ENCODE measurements at regions not wholly inside any gene's neighbourhood (a gene's known extent, or its start where the extent isn't known, plus 50 kb on each side); places are given as distances from the start of the nearest gene placed in this dataset.

- Mint-ChIP-seq H3K27me3 (ENCODE audit: low read depth) (no peaks in the 10 kb centered on the region), H3K36me3 (ENCODE audit: low read depth) (no peaks in the 10 kb centered on the region), H3K9me3 (no peaks in the 10 kb centered on the region), H3K27ac (no peak overlapping the region), H3K4me3 (no peak overlapping the region), H3K4me1 (ENCODE audit: low read depth) (no peaks in the 10 kb centered on the region)
- DNase-seq (ENCODE audit: low spot score) = no peak
Observed at GRCh38 chr1:56442290-56442877, 137.0 kb downstream of the PLPP3 start.

GRCh38 chr1:56441601-56442000, 137.8 kb downstream of the PLPP3 start:
- no peaks in the 10 kb centered on the region for H3K36me3 Mint-ChIP-seq (ENCODE audit: low read depth)
- H3K27ac Mint-ChIP-seq = no peak overlapping the region

GRCh38 chr1:56439610-56440264, 139.6 kb downstream of the PLPP3 start:
- Mint-ChIP-seq H3K4me1 (ENCODE audit: low read depth) (no peaks in the 10 kb centered on the region), H3K36me3 (ENCODE audit: low read depth) (no peaks in the 10 kb centered on the region), H3K27me3 (ENCODE audit: low read depth) (no peaks in the 10 kb centered on the region), H3K9me3 (no peaks in the 10 kb centered on the region), H3K27ac (no peak overlapping the region), H3K4me3 (no peak overlapping the region)
- no peak for DNase-seq (ENCODE audit: low spot score)

More at GRCh38 chr1:56441601-56442000, 137.8 kb downstream of the PLPP3 start:
- Mint-ChIP-seq H3K9me3 (no peaks in the 10 kb centered on the region), H3K4me3 (no peak overlapping the region), H3K4me1 (ENCODE audit: low read depth) (no peaks in the 10 kb centered on the region), H3K27me3 (ENCODE audit: low read depth) (no peaks in the 10 kb centered on the region)
- DNase-seq (ENCODE audit: low spot score) = no peak

GRCh38 chr1:56438901-56439551, 140.3 kb downstream of the PLPP3 start:
- no peak overlapping the region for H3K27ac Mint-ChIP-seq
- no peaks in the 10 kb centered on the region for H3K27me3 Mint-ChIP-seq (ENCODE audit: low read depth)
- H3K9me3 Mint-ChIP-seq = no peaks in the 10 kb centered on the region
- no peak for DNase-seq (ENCODE audit: low spot score)
- no peak overlapping the region for H3K4me3 Mint-ChIP-seq
- H3K4me1 Mint-ChIP-seq (ENCODE audit: low read depth) = no peaks in the 10 kb centered on the region
- H3K36me3 Mint-ChIP-seq (ENCODE audit: low read depth) = no peaks in the 10 kb centered on the region

GRCh38 chr1:56437959-56438358, 141.4 kb downstream of the PLPP3 start:
- no peak overlapping the region for H3K4me3 Mint-ChIP-seq
- no peak overlapping the region for H3K27ac Mint-ChIP-seq
- H3K4me1 Mint-ChIP-seq (ENCODE audit: low read depth) = no peaks in the 10 kb centered on the region
- H3K27me3 Mint-ChIP-seq (ENCODE audit: low read depth) = no peaks in the 10 kb centered on the region
- no peaks in the 10 kb centered on the region for H3K36me3 Mint-ChIP-seq (ENCODE audit: low read depth)
- no peaks in the 10 kb centered on the region for H3K9me3 Mint-ChIP-seq
- DNase-seq (ENCODE audit: low spot score) = no peak

GRCh38 chr1:56436912-56437417, 142.4 kb downstream of the PLPP3 start:
- Mint-ChIP-seq H3K27ac (no peak overlapping the region), H3K4me3 (no peak overlapping the region), H3K27me3 (ENCODE audit: low read depth) (no peaks in the 10 kb centered on the region), H3K9me3 (no peaks in the 10 kb centered on the region), H3K36me3 (ENCODE audit: low read depth) (no peaks in the 10 kb centered on the region), H3K4me1 (ENCODE audit: low read depth) (no peaks in the 10 kb centered on the region)
- DNase-seq (ENCODE audit: low spot score) = no peak

GRCh38 chr1:56436296-56436695, 143.1 kb downstream of the PLPP3 start:
- Mint-ChIP-seq H3K4me1 (ENCODE audit: low read depth) (no peaks in the 10 kb centered on the region), H3K27me3 (ENCODE audit: low read depth) (no peaks in the 10 kb centered on the region), H3K4me3 (no peak overlapping the region), H3K27ac (no peak overlapping the region), H3K36me3 (ENCODE audit: low read depth) (no peaks in the 10 kb centered on the region), H3K9me3 (no peaks in the 10 kb centered on the region)
- DNase-seq (ENCODE audit: low spot score) = no peak

GRCh38 chr1:56435434-56436262, 143.7 kb downstream of the PLPP3 start:
- H3K4me3 Mint-ChIP-seq = no peak overlapping the region
- DNase-seq (ENCODE audit: low spot score) = no peak
- H3K9me3 Mint-ChIP-seq = no peaks in the 10 kb centered on the region
- no peaks in the 10 kb centered on the region for H3K36me3 Mint-ChIP-seq (ENCODE audit: low read depth)
- no peaks in the 10 kb centered on the region for H3K27me3 Mint-ChIP-seq (ENCODE audit: low read depth)
- no peak overlapping the region for H3K27ac Mint-ChIP-seq
- no peaks in the 10 kb centered on the region for H3K4me1 Mint-ChIP-seq (ENCODE audit: low read depth)

- no peak overlapping the region for H3K27ac Mint-ChIP-seq
- no peak overlapping the region for H3K4me3 Mint-ChIP-seq
- no peaks in the 10 kb centered on the region for H3K9me3 Mint-ChIP-seq
- DNase-seq (ENCODE audit: low spot score) = no peak
- no peaks in the 10 kb centered on the region for H3K4me1 Mint-ChIP-seq (ENCODE audit: low read depth)
- H3K27me3 Mint-ChIP-seq (ENCODE audit: low read depth) = no peaks in the 10 kb centered on the region
- no peaks in the 10 kb centered on the region for H3K36me3 Mint-ChIP-seq (ENCODE audit: low read depth)
Observed at GRCh38 chr1:56434740-56435139, 144.6 kb downstream of the PLPP3 start.

- Mint-ChIP-seq H3K4me1 (ENCODE audit: low read depth) (no peaks in the 10 kb centered on the region), H3K27ac (no peak overlapping the region), H3K9me3 (no peaks in the 10 kb centered on the region), H3K36me3 (ENCODE audit: low read depth) (no peaks in the 10 kb centered on the region), H3K27me3 (ENCODE audit: low read depth) (no peaks in the 10 kb centered on the region), H3K4me3 (no peak overlapping the region)
- DNase-seq (ENCODE audit: low spot score) = no peak
Observed at GRCh38 chr1:56434025-56434424, 145.3 kb downstream of the PLPP3 start.

- no peaks in the 10 kb centered on the region for H3K27me3 Mint-ChIP-seq (ENCODE audit: low read depth)
- no peaks in the 10 kb centered on the region for H3K9me3 Mint-ChIP-seq
- H3K4me3 Mint-ChIP-seq = no peak overlapping the region
- H3K36me3 Mint-ChIP-seq (ENCODE audit: low read depth) = no peaks in the 10 kb centered on the region
- no peak for DNase-seq (ENCODE audit: low spot score)
- H3K4me1 Mint-ChIP-seq (ENCODE audit: low read depth) = no peaks in the 10 kb centered on the region
- H3K27ac Mint-ChIP-seq = no peak overlapping the region
Observed at GRCh38 chr1:56433056-56433577, 146.2 kb downstream of the PLPP3 start.

GRCh38 chr1:56432166-56432971, 147.0 kb downstream of the PLPP3 start:
- H3K27ac Mint-ChIP-seq = no peak overlapping the region
- H3K9me3 Mint-ChIP-seq = no peaks in the 10 kb centered on the region
- H3K4me1 Mint-ChIP-seq (ENCODE audit: low read depth) = no peaks in the 10 kb centered on the region
- H3K36me3 Mint-ChIP-seq (ENCODE audit: low read depth) = no peaks in the 10 kb centered on the region
- DNase-seq (ENCODE audit: low spot score) = no peak
- H3K27me3 Mint-ChIP-seq (ENCODE audit: low read depth) = no peaks in the 10 kb centered on the region
- no peak overlapping the region for H3K4me3 Mint-ChIP-seq

- no peak for DNase-seq (ENCODE audit: low spot score)
- Mint-ChIP-seq H3K27ac (no peak overlapping the region), H3K4me1 (ENCODE audit: low read depth) (no peaks in the 10 kb centered on the region), H3K36me3 (ENCODE audit: low read depth) (no peaks in the 10 kb centered on the region), H3K4me3 (no peak overlapping the region), H3K9me3 (no peaks in the 10 kb centered on the region), H3K27me3 (ENCODE audit: low read depth) (no peaks in the 10 kb centered on the region)
Observed at GRCh38 chr1:56430141-56430839, 149.1 kb downstream of the PLPP3 start.
